NCI-H2196 treated with DMSO at 0.1 percent for 48 hours (cell line): ENCODE measurements at regions not wholly inside any gene's neighbourhood (a gene's known extent, or its start where the extent isn't known, plus 50 kb on each side); places are given as distances from the start of the nearest gene placed in this dataset.

Experiments used
- DNase-seq: peaks from one replicate; lab custom pipeline; 2025; ENCODE audit not compliant: unreplicated experiment; lab: John Stamatoyannopoulos, UW

GRCh38 chr11:34564406-34564805 is 50.8 kb upstream of the ELF5 start:
- DNase-seq = no peak

GRCh38 chr11:34564807-34565241 is 51.2 kb upstream of the ELF5 start:
- DNase-seq = peak; percentile 9

GRCh38 chr11:34565417-34566207 is 52.0 kb upstream of the ELF5 start:
- no peak for DNase-seq

GRCh38 chr11:34566208-34566551 is 52.6 kb upstream of the ELF5 start:
- DNase-seq = no peak

- no peak for DNase-seq
Measured at GRCh38 chr11:34566736-34567135, 53.1 kb upstream of the ELF5 start.

GRCh38 chr11:34567733-34568132 is 53.2 kb upstream of the EHF start:
- DNase-seq = no peak

- peak; percentile 52 for DNase-seq
Measured at GRCh38 chr11:34570584-34570983, 50.3 kb upstream of the EHF start.
